Kasumi-1 (cell line): ENCODE measurements at regions not wholly inside any gene's neighbourhood (a gene's known extent, or its start where the extent isn't known, plus 50 kb on each side); places are given as distances from the start of the nearest gene placed in this dataset.
A peak's percentile ranks its signal among the peaks of the same experiment; 100 is the strongest.

Experiments
- DNase-seq, 2 experiments: peaks; one replicate each; lab custom pipeline; 2025; lab: John Stamatoyannopoulos, UW

DNA sequence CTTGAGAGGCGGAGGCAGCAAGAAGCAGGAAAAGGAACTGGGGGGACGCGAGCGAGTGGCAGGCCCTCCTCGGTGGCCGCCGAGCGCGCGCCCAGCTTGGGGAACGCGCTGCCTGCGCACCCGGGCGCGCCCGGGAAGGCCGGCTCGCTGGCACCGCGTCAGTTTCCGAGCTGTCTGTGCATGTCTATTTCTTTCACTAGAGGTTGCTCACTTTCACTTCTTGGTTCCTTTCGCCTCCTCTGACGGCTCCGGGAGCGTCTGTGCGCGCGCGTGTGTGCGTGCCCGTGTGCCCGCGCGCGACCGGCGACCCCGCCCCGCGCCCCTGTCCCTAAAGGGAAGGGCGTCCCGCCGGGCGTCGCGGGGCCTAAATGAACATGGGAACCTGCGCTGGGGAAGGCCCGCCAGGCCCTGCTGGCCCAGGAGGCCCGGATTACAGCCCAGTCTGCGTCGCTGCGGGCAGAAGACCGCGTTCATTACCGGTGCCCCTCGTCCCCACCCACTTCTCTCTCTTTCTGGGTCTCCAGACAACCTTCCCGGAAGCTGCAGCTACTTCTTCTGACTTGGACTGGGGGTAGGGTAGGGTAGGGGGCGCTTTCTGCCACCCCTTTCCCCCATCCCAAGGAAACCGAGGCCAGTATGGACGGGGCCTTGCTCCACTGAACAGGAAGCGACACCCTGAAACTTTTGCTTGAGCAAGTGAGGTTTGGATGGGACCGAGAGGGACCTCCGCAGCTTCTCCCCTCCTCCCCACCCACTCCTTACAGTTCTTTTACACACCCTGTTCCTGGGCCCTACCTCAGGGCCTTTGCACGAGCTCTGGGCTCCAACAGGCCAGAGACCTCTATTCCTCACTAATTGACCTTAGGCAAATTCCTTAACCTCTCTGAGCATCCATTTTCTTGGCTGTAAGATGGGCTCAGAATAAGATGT, 205.8 kb upstream of the IER5L start:
- DNase-seq: peak; percentile 85 to 90

DNA sequence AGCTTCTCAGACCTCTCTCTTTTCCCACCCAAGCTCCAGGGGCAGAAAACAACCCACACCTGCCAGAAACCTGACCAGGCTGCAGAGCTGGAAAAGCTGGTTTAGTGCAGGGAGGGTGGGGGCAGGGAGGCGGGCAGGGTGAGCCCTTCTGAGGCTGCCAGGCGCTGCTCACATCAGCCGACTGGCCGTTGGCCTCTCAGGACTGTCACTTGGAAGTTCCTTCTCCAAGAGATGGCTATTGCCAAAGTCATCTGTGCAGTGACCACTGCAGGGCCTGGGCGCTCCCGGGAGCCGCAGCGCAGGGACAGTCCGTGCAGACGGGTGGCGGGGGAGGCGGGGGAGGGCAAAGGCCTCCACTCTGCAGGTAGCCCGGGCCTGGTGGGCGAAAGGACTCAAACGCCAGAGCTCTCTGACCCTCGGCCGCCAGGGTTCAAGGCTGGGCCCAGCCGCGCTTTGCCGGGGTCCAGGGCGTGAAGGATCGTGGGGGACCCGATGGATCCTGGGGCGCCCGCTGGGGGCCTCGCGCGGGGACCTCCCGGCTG, 205.0 kb upstream of the IER5L start:
- DNase-seq: no peak

DNA sequence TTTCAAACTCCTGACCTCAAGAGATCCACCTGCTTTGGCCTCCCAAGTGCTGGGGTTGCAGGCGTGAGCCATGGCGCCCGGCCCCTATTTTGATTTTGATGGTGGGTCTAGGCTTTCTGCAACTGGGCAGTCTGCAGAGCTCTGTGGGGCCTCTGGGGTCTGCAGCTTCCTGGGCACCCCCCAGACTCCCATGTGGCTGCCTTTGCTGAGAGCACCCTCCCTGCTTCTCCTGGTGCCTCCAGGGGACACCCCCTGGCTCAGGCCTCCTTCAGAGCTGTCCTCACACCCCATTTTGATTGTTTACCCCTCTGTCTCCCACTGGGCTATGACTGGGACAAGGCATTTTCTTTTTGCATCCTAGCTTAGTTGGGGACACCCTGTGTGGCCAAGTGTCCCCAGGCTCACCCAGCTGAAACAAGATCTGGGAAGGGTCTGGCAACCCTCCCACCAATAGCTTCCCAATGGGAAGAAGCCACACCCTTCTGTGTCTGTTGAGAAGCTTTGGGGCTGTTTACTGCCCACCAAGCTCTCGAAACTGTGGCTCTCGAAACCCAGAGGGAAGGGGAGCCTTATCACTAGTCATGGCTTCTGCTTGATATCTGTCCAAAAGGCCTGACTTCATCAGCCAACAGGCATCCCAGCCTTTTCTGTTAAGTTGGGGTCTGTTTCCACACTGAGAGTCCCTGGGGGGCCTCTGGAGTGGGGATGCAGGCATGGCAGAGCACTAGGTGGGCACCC, 204.4 kb upstream of the IER5L start:
- DNase-seq: no peak

DNA sequence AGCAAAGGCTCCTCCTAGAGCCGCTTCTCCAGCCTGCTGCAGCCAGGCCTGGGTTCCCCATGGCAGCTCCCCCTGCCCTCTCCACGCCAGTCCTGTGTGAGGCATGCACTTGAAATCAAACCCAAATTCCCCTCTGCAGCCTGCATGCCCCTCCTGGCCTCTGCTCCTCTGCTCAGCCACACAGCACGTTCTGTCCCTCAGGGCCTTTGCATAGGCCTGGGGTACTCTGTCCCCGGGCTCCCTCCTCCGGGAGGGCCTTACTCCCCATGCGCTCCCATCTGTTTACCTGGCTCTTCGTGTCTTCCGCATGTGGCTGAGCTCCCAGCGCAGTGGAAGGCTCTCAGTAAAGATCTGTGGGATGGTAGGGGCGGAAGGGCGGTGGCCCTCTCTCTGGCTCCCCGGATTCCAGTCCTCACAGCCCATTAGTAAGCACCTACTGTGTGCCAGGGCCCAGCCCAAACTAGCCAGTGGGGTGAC, 203.5 kb upstream of the IER5L start:
- no peak for DNase-seq

DNA sequence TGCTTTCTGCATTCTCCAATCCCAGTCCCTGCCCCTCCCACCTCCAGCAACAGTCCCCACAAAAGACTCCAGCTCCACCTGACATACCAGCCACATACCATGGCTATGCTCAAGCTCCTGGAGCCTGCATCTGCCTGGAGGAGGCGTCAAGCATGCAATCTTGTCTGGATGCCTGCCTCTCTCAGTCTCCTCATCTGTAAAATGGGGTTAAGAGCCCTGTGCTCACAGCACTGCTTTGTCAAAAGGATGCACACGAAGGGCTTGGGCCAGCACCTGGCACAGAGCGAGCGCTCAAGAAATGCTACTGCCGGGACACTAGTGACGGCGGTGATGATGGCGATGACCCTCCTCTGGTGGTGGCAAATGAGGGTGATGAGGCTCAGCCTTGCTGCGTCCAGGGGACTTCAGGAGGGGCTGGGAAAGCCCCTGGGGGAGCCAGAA, 202.9 kb upstream of the IER5L start:
- no peak for DNase-seq

DNA sequence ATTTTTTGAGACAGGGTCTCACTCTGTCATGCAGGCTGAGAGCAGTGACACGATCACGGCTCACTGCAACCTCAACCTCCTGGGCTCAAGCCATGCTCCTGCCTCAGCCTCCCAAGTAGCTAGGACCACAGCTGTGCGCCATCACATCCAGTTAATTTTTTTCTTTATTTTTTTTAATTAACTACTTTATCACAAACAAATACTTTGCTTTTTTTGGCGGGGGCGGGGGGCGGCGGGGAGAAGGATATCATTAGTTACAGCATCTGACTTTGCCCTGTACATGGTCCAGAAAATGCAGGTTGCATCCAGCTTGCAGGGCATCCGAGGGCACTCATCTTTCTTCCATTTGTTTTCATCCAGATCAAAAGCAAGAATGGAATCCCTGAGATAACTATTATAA, 201.8 kb upstream of the IER5L start:
- DNase-seq: no peak

DNA sequence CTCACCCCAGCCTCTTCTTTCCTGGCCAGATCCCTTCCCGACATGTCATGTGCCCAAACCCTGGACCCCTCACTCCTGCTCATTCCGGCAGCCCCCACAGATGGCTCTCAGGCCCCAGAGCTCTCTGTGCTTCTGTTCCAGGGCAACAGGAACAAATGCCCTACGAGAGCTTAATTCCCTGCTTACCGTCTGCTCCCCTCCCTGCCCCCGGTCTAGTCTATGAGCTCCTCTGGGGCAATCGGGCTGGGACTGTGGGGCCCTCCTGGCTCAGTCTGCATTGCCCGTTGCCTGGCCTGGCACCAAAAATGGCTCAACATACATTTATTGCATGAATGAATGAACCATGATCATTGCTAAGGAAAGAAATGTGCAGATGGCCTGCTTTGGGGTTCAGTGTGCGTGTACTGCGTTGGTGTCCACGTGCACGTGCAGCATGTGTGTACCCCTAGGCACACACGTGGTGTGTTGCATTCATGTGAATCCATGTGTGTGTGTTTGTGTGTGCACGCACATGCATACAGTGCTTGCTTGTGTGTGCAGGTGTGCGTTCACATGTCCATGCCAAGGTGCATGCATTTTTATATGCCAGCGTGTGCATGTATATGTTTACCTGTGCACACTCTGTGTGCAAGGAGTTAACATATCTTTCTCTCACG, 201.2 kb upstream of the IER5L start:
- no peak for DNase-seq

DNA sequence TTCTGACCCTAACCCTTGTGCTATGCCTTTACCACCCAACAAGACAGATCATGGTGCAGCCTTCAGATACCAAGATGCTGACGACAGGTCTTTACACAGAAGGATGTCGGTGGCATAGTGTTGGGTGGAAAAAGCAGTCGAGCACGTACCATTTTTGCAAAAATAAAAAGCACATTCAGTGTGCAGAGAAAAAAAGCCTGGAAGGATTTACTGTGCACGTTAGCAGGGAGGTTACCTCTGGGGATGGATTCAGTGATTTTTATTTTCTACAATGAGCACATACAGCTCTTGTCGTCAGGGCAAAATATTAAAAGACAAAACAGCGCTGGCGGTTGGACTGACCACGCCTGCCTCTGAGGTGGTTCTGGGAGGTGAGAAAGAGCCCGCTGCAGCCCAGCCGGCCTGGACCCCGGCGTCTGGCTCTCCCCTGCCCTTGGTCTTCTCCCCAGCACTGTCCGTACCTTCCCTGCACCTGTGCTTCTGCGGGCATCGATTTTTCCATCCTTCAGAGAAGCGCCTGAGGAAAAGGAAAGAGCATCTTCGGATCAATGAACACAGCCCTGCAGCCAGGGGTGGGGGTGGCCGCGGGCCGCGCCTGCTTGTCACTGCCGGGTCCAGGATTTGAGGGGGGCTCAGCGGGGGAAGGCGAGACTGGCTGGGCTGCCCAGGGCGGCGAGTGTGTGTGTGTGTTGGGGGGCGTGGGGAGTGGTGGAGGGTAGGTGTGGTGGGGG, 200.0 kb upstream of the IER5L start:
- no peak for DNase-seq

DNA sequence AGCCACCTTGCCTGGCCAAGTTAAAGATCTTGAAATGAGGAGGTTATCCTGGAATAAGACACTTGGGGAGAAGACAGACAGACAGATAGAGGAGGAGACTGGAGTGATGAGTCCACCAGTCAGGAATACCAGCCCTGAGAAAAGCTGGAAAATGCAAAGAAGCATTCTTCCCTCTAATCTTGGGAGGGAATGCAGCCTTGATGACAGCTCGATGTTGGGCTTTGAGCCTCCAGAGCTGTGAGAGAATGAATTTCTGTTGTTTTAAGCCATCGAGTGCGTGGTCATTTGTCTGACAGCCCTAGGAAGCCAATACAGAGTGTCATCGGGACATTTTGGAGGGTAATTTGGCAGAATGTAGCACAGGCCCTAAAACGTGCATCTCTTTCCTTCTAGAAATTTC, 199.1 kb upstream of the IER5L start:
- DNase-seq: no peak

DNA sequence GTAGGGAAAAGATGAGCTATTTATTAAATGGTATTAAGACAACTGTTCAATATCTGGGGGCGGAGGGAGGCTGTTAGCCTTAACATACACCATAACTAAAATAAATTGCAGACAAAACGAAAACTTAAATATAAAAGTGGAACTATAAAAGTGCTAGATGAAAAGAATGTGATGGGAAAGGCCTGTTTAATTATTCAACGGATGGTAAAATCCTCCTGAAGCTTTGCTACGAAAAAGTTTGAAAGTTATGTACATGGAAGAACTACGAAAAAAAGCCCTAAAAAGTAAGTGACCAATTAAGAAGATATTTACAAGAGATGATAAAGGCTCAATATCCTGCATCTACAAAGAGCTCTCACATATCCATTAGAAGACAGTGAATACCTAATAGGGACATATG, 197.8 kb upstream of the IER5L start:
- no peak for DNase-seq

DNA sequence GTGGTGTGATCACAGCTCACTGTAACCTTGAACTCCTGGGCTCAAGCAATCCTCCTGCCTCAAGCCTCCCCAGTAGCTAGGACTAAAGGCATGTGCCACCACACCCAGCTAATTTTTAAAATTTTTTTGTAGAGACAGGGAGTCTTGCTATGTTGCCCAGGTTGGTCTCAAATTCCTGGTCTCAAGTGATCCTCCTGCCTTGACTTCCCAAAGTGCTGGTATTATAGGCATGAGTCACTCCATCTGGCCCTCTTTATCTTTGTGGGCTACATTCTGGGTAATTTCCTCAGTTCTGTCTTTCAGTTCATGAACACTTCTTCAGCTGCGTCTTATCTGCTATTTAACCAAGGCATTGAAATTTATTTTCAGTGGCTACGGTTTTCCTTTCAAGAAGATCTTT, 196.6 kb upstream of the IER5L start:
- no peak for DNase-seq

DNA sequence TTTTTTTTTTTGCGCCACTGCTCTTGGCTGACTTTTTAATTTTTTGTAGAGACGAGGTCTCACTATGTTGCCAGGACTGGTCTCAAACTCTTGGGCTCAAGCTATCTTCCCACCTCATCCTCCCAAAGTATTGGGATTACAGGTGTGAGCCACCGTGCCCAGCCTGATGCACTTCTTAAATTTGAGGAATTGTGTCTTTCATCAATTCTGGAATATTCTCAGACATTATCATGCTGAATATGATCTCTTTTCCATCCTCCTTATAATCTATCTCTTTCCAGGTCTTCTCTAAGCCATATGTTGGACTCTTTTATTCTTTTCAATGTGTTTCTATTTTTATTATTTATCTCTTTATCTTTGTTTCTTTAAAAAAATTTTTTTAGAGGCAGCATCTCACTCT, 196.2 kb upstream of the IER5L start:
- no peak for DNase-seq

DNA sequence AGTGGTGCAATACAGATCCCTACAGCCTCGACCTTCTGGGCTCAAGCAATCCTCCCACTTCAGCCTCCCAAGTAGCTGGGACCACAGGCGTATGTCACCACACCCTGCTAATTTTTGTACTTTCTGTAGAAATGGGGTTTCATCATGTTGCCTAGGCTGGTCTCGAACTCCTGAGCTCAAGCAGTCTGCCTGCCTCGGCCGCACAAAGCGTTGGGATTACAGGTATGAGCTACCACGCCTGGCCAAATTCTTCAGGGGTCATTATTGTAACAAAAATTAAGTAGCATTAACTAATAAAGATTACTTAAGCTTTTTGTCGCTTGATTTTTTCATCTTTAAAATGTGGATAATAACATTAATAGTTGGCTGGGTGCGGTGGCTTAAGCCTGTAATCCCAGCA, 195.3 kb upstream of the IER5L start:
- DNase-seq: no peak

DNA sequence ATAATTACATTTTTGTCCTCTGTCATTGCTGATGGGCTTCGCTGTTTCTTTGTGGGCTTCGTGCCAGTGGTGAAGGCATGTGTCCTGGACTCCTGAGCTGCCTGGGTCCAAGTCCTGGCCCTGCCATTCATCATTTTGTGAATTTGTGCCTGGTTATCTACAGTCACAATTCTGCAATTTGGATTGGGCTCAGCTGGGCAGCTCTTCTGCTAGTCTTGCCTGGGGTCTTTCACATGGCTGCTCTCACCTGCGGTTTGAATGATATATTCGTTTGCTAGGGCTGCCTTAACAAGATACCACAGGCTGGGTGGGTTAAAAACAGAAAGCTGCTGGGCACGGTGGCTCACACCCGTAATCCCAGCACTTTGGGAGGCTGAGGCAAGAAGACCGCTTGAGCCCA, 192.7 kb upstream of the IER5L start:
- DNase-seq: no peak

DNA sequence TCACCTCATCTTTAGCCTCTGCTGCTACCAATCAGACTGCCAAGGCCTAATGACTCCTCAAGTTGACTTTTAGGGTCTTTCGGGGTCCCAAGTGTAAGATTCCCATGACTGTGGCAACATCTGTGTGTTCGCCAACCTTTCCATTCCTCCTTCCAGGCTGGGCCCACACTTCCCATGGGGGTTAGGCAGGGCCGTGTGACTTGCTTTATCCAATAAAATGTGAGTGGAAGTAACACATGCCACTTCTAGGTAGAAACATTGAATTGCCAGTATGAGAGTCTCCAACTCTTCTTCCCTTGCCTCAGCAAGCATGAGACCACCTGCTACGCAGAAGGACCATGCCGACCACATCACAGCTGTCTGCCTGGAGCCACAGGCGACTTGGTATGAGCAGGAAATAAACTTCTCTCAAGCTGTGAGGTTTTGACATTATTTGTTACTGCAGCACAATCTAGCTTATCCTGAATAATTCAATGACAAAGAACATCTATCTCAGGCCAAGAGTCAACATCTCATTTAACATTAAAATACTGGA, 190.4 kb upstream of the IER5L start:
- no peak for DNase-seq

DNA sequence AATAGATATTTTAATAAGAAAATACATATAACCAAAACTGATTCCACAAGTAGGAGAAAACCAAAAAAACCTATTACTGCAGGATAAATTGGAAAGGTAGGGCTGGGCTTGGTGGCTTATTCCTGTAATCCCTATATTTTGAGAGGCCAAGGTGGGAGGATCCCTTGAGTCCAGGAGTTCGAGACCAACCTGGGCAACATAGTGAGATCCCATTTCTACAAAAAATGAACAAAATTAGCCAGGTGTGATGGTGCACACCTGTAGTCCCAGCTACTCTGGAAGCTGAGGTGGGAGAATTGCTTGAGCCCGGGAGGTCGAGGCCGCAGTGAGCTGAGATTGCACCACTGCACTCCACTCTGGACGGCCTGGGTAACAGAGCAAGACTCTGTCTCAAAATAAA, 189.2 kb upstream of the IER5L start:
- no peak for DNase-seq

DNA sequence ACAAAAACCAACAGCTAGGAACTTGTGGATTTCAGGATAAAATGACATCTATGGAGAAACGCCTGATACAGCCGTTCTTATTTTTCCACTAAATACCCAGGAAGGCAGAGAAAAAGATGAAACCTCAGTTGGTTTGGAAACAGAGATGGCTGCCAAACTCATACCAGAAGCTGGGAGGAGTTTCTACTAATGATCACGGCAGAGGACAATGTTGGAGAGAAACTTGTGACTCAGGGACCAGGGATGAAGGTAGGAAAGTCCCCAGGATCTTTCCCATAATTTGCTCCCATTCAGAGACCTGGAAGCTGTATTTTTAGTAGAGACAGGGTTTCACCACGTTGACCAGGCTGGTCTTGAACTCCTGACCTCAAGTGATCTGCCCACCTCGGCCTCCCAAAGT, 187.1 kb upstream of the IER5L start:
- DNase-seq: no peak

DNA sequence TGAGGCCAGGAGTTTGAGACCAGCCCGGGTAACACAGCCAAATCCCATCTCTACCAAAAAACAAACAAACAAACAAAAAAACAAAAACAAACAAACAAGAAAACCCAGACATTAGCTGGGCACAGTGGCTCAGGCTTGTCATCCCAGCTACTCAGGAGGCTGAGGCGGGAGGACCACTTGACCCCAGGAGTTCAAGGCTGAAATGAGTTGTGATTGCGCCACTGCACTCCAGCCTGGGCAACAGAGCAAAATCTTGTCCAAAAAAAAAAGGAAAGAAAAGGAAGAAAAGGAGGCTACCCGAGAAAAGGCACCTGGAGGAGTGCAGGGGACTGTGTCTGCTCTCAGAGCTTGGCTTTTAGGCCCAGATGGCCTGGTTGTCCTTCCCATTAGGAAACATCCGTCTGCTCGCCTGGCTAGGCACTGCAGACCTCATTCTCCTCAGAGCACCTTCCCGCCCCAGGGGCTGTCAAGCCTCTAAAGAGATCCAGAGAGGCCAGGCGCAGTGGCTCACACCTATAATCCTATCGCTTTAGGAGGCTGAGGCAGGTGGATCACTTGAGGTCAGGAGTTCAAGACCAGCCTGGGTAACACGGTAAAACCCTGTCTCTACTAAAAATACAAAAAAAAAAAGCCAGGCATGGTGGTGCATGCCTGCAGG, 185.3 kb upstream of the IER5L start:
- no peak for DNase-seq

DNA sequence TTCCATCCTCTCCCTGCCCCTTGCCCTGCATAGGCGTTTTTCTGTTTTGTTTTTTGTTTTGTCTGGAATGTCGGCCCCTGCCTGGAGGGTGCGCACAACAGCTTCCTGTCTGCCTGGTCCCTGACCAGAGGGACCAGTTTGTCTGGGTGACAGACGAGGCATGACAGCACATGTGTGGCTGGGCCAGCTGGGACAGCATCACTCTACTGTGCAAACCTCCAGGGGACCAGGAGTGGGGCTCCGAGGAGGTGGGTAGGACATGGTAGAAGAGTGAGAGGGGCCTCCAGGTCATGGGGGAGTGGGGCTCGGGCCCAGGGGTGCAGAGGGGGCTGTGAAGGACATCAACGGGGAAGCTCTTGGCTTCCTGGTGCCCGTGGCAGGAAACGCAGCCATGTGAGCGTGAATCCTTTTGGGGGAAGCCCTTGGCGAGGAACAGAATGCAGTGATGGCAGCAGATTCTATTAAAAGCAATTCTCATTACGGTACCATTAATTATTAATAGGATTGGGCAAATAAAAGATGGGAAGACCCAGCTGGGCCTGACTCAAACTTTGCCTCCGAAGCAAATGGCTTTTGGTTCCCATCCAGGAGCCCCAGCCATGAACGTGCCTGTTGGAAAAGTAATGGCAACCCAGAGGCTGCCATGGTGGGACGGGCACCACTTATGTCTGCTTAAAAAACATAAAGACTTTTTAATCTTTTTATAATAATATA, 184.4 kb upstream of the IER5L start:
- no peak for DNase-seq

DNA sequence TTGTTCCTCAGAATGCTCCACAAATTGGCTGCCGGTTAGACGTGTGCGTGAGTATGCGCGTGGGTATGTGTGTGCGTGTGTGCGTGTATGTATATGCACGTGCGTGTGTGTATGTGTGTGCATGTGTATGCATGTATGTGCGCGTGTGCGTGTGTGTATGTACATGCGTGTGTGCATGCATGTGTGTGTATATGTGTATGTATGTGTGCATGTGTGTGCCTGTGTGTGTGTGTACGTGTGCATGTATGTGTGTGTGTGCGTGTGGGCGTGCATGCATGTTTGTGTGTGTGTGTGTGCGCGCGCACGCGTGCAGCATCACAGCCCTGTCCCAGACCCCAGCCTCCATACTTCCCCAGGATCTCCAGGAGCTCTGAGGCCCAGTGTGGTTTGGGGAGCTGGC, 183.1 kb upstream of the IER5L start:
- DNase-seq: no peak
